SK-N-SH treated with all-trans-retinoic acid at 6 μM for 48 hours (cell line): ENCODE measurements at regions not wholly inside any gene's neighbourhood (a gene's known extent, or its start where the extent isn't known, plus 50 kb on each side); places are given as distances from the start of the nearest gene placed in this dataset.

Experiments used
- ARNTL ChIP-seq: fragments of 450-650 bp; formaldehyde crosslinking; IDR thresholded peaks from 2 replicates; pipeline ENCODE4 v1.5.0; 2020; ENCODE audit warnings: low read depth, mild to moderate bottlenecking, moderate library complexity, borderline replicate concordance
- ISL1 ChIP-seq: fragments of 250-450 bp; sonication (Bioruptor Pico); IDR thresholded peaks from 2 replicates; pipeline ENCODE4 v2.1.2; 2022; ENCODE audit warnings: mild to moderate bottlenecking, moderate library complexity
- OSR1 ChIP-seq: fragments of 250-450 bp; sonication (Bioruptor Pico); IDR thresholded peaks from 2 replicates; pipeline ENCODE4 v1.8.0; 2022; ENCODE audit warnings: moderate library complexity, mild to moderate bottlenecking, inconsistent platforms
- RARB ChIP-seq: fragments of 250-450 bp; sonication (Bioruptor Pico); IDR thresholded peaks from 2 replicates; pipeline ENCODE4 v1.8.0; 2021; ENCODE audit warnings: mild to moderate bottlenecking, moderate library complexity
- TOX ChIP-seq: fragments of 250-450 bp; sonication (Bioruptor Pico); IDR thresholded peaks from 2 replicates; pipeline ENCODE4 v1.8.0; 2021; ENCODE audit warnings: mild to moderate bottlenecking, moderate library complexity, borderline replicate concordance
- ZC3H10 ChIP-seq: fragments of 250-450 bp; sonication (Bioruptor Pico); IDR thresholded peaks from 2 replicates; pipeline ENCODE4 v1.5.1; 2021; ENCODE audit warnings: mild to moderate bottlenecking, moderate library complexity
- ZFP3 ChIP-seq: fragments of 250-450 bp; sonication (Bioruptor Pico); IDR thresholded peaks from 2 replicates; pipeline ENCODE4 v1.5.0; 2020; ENCODE audit warnings: mild to moderate bottlenecking, moderate library complexity
- ZNF70 ChIP-seq: fragments of 450-650 bp; formaldehyde crosslinking; IDR thresholded peaks from 2 replicates; pipeline ENCODE4 v1.5.0; 2020; ENCODE audit warnings: mild to moderate bottlenecking, moderate library complexity
- ZNF8 ChIP-seq: fragments of 450-650 bp; formaldehyde crosslinking; IDR thresholded peaks from 2 replicates; pipeline ENCODE4 v1.5.0; 2020; ENCODE audit warnings: mild to moderate bottlenecking, moderate library complexity
- TF ChIP-seq, protein P1 (sequence below): fragments of 250-450 bp; sonication (Bioruptor Pico); IDR thresholded peaks from 2 replicates; pipeline ENCODE4 v1.8.0; 2020; ENCODE audit warnings: mild to moderate bottlenecking, moderate library complexity, borderline replicate concordance
- TF ChIP-seq, protein P2 (sequence below): fragments of 250-450 bp; sonication (Bioruptor Pico); IDR thresholded peaks from 2 replicates; pipeline ENCODE4 v1.8.0; 2021; ENCODE audit warnings: low read depth, mild to moderate bottlenecking, moderate library complexity, borderline replicate concordance
- TF ChIP-seq, protein P3 (sequence below): fragments of 250-450 bp; sonication (Bioruptor Pico); IDR thresholded peaks from 2 replicates; pipeline ENCODE4 v1.5.1; 2020; ENCODE audit warnings: low read depth, mild to moderate bottlenecking, moderate library complexity
- TF ChIP-seq, protein P4 (sequence below): fragments of 250-450 bp; sonication (Bioruptor Pico); IDR thresholded peaks from 2 replicates; pipeline ENCODE4 v1.5.0; 2020; ENCODE audit warnings: mild to moderate bottlenecking, moderate library complexity

DNA sequence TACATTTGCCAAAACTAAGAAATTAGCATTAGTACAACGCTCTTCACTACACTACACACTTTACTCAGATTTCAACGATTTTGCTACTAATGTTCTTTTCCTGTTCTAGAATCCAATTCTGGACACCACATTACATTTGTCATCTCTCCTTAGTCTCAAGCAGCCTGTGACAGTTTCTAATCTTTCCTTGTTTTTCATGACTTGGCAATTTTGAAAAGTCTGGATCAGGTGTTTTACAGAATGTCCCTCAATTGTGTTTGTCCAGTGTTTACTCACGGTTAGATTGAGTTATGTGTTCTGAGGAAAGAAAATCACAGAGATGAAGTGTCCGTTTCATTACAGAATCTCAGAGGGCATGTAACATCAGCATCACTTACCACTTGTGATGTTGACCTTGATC, 372.6 kb downstream of the TFAP2A start:
- no peak for TF ChIP-seq ARNTL (CRISPR knock-in tag)
- TF ChIP-seq, protein P1, sequence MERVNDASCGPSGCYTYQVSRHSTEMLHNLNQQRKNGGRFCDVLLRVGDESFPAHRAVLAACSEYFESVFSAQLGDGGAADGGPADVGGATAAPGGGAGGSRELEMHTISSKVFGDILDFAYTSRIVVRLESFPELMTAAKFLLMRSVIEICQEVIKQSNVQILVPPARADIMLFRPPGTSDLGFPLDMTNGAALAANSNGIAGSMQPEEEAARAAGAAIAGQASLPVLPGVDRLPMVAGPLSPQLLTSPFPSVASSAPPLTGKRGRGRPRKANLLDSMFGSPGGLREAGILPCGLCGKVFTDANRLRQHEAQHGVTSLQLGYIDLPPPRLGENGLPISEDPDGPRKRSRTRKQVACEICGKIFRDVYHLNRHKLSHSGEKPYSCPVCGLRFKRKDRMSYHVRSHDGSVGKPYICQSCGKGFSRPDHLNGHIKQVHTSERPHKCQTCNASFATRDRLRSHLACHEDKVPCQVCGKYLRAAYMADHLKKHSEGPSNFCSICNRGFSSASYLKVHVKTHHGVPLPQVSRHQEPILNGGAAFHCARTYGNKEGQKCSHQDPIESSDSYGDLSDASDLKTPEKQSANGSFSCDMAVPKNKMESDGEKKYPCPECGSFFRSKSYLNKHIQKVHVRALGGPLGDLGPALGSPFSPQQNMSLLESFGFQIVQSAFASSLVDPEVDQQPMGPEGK (CRISPR knock-in tag): no peak
- no peak for TF ChIP-seq RARB
- TF ChIP-seq ZNF8: no peak
- TF ChIP-seq, protein P2, sequence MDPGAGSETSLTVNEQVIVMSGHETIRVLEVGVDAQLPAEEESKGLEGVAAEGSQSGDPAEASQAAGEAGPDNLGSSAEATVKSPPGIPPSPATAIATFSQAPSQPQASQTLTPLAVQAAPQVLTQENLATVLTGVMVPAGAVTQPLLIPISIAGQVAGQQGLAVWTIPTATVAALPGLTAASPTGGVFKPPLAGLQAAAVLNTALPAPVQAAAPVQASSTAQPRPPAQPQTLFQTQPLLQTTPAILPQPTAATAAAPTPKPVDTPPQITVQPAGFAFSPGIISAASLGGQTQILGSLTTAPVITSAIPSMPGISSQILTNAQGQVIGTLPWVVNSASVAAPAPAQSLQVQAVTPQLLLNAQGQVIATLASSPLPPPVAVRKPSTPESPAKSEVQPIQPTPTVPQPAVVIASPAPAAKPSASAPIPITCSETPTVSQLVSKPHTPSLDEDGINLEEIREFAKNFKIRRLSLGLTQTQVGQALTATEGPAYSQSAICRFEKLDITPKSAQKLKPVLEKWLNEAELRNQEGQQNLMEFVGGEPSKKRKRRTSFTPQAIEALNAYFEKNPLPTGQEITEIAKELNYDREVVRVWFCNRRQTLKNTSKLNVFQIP (CRISPR knock-in tag): no peak
- TF ChIP-seq ZFP3 (CRISPR knock-in tag): no peak
- no peak for TF ChIP-seq TOX (CRISPR knock-in tag)
- TF ChIP-seq ZC3H10 (CRISPR knock-in tag): no peak
- no peak for TF ChIP-seq ZNF70 (CRISPR knock-in tag)
- TF ChIP-seq, protein P3, sequence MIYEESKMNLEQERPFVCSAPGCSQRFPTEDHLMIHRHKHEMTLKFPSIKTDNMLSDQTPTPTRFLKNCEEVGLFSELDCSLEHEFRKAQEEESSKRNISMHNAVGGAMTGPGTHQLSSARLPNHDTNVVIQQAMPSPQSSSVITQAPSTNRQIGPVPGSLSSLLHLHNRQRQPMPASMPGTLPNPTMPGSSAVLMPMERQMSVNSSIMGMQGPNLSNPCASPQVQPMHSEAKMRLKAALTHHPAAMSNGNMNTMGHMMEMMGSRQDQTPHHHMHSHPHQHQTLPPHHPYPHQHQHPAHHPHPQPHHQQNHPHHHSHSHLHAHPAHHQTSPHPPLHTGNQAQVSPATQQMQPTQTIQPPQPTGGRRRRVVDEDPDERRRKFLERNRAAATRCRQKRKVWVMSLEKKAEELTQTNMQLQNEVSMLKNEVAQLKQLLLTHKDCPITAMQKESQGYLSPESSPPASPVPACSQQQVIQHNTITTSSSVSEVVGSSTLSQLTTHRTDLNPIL (CRISPR knock-in tag): no peak
- no peak for TF ChIP-seq ISL1
- TF ChIP-seq, protein P4, sequence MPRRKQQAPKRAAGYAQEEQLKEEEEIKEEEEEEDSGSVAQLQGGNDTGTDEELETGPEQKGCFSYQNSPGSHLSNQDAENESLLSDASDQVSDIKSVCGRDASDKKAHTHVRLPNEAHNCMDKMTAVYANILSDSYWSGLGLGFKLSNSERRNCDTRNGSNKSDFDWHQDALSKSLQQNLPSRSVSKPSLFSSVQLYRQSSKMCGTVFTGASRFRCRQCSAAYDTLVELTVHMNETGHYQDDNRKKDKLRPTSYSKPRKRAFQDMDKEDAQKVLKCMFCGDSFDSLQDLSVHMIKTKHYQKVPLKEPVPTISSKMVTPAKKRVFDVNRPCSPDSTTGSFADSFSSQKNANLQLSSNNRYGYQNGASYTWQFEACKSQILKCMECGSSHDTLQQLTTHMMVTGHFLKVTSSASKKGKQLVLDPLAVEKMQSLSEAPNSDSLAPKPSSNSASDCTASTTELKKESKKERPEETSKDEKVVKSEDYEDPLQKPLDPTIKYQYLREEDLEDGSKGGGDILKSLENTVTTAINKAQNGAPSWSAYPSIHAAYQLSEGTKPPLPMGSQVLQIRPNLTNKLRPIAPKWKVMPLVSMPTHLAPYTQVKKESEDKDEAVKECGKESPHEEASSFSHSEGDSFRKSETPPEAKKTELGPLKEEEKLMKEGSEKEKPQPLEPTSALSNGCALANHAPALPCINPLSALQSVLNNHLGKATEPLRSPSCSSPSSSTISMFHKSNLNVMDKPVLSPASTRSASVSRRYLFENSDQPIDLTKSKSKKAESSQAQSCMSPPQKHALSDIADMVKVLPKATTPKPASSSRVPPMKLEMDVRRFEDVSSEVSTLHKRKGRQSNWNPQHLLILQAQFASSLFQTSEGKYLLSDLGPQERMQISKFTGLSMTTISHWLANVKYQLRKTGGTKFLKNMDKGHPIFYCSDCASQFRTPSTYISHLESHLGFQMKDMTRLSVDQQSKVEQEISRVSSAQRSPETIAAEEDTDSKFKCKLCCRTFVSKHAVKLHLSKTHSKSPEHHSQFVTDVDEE (CRISPR knock-in tag): no peak
- no peak for TF ChIP-seq OSR1 (CRISPR knock-in tag)
